ENCODE measurements at regions not wholly inside any gene's neighbourhood (a gene's known extent, or its start where the extent isn't known, plus 50 kb on each side); places are given as distances from the start of the nearest gene placed in this dataset.

- H3K9me3 Mint-ChIP-seq (ENCODE audit: unreplicated experiment) = no peaks in the 10 kb centered on the region
- no peak for DNase-seq (ENCODE audit: unreplicated experiment)
- no peaks in the 10 kb centered on the region for H3K27me3 Mint-ChIP-seq (ENCODE audit: insufficient read depth, unreplicated experiment)
- TF ChIP-seq CTCF (IDR thresholded peaks at IDR 0.05; ENCODE audit: unreplicated experiment) = no peak
- peaks cover 6% of the 10 kb centered on the region for H3K36me3 Mint-ChIP-seq (ENCODE audit: insufficient read depth, unreplicated experiment)
- peaks cover 25% of the 10 kb centered on the region for H3K4me1 Mint-ChIP-seq (ENCODE audit: insufficient read depth, unreplicated experiment)
- ChIA-PET CTCF (no interaction called here), POLR2A (interaction anchor here (0.7 kb wide), 1 partner anchor 657 kb away, joined by 3 read pairs; no protein-coding TSS in a partner anchor)
- intact Hi-C loops (cut with micrococcal nuclease) = no loop called here
- no TSS peak for BruUV-seq (replicated peaks)
- no peak overlapping the region for H3K4me3 Mint-ChIP-seq (ENCODE audit: unreplicated experiment)
- no peak overlapping the region for H3K27ac Mint-ChIP-seq (ENCODE audit: low read depth, unreplicated experiment)
These were observed 687.0 kb downstream of the NTRK3 start for GRCh38 chr15:87569581-87569980.

GRCh38 chr15:87567406-87568030, 689.0 kb downstream of the NTRK3 start:
- ChIA-PET CTCF (no interaction called here), POLR2A (no interaction called here)
- Mint-ChIP-seq H3K27me3 (ENCODE audit: insufficient read depth, unreplicated experiment) (no peaks in the 10 kb centered on the region), H3K4me1 (ENCODE audit: insufficient read depth, unreplicated experiment) (peaks cover 21% of the 10 kb centered on the region), H3K9me3 (ENCODE audit: unreplicated experiment) (no peaks in the 10 kb centered on the region), H3K27ac (ENCODE audit: low read depth, unreplicated experiment) (no peak overlapping the region), H3K4me3 (ENCODE audit: unreplicated experiment) (no peak overlapping the region), H3K36me3 (ENCODE audit: insufficient read depth, unreplicated experiment) (peaks cover 6% of the 10 kb centered on the region)
- no TSS peak for BruUV-seq (replicated peaks)
- DNase-seq (ENCODE audit: unreplicated experiment) = no peak
- intact Hi-C loops (cut with micrococcal nuclease) = no loop called here
- TF ChIP-seq CTCF (IDR thresholded peaks at IDR 0.05; ENCODE audit: unreplicated experiment) = no peak

DNA sequence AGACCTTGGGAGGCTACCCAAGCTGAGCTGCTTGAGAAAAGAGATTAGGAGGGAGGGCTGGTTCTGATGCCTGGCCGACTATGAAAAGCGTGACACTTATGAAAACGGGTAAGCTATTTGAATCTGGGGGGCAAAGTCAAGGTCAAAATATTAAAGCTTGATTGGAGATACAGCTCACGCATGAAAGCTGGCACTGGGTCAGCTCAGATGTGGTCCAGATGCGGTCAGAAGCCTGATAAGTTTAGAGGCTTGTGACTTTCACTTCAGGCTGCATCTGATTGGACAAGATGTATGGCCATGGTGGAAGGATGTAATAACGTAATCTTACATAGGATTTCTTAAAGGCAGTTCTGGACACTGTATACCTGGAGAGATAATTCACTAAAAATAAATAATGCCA, 690.3 kb downstream of the NTRK3 start:
- intact Hi-C loops (cut with micrococcal nuclease) = no loop called here
- peaks cover 3% of the 10 kb centered on the region for H3K36me3 Mint-ChIP-seq (ENCODE audit: insufficient read depth, unreplicated experiment)
- BruUV-seq (replicated peaks) = no TSS peak

GRCh38 chr15:87564681-87565080, 691.9 kb downstream of the NTRK3 start:
- CTCF ChIA-PET = no interaction called here

More for the DNA sequence above, 690.3 kb downstream of the NTRK3 start:
- ChIA-PET POLR2A (interaction anchor here (0.6 kb wide), 1 partner anchor 1245 kb away, joined by 4 read pairs; no protein-coding TSS in a partner anchor), CTCF (interaction anchor here (0.9 to 1.1 kb wide), 2 partner anchors 12 to 39 kb away, joined by 3 read pairs; no protein-coding TSS in a partner anchor)
- H3K27ac Mint-ChIP-seq (ENCODE audit: low read depth, unreplicated experiment) = no peak overlapping the region
- TF ChIP-seq CTCF (IDR thresholded peaks at IDR 0.05; ENCODE audit: unreplicated experiment) = no peak
- H3K4me3 Mint-ChIP-seq (ENCODE audit: unreplicated experiment) = no peak overlapping the region
- H3K4me1 Mint-ChIP-seq (ENCODE audit: insufficient read depth, unreplicated experiment) = peaks cover 8% of the 10 kb centered on the region
- no peaks in the 10 kb centered on the region for H3K27me3 Mint-ChIP-seq (ENCODE audit: insufficient read depth, unreplicated experiment)
- DNase-seq (ENCODE audit: unreplicated experiment) = no peak
- H3K9me3 Mint-ChIP-seq (ENCODE audit: unreplicated experiment) = no peaks in the 10 kb centered on the region

More at GRCh38 chr15:87564681-87565080, 691.9 kb downstream of the NTRK3 start:
- intact Hi-C loops (cut with micrococcal nuclease) = no loop called here
- no peak overlapping the region for H3K27ac Mint-ChIP-seq (ENCODE audit: low read depth, unreplicated experiment)
- no TSS peak for BruUV-seq (replicated peaks)
- peaks cover 3% of the 10 kb centered on the region for H3K4me1 Mint-ChIP-seq (ENCODE audit: insufficient read depth, unreplicated experiment)
- DNase-seq (ENCODE audit: unreplicated experiment) = no peak
- POLR2A ChIA-PET = interaction anchor here (0.5 to 0.6 kb wide), 2 partner anchors 69 to 253 kb away, joined by 3 read pairs; no protein-coding TSS in a partner anchor
- H3K9me3 Mint-ChIP-seq (ENCODE audit: unreplicated experiment) = no peaks in the 10 kb centered on the region
- no peak overlapping the region for H3K4me3 Mint-ChIP-seq (ENCODE audit: unreplicated experiment)
- H3K27me3 Mint-ChIP-seq (ENCODE audit: insufficient read depth, unreplicated experiment) = no peaks in the 10 kb centered on the region
- no peak for TF ChIP-seq CTCF (IDR thresholded peaks at IDR 0.05; ENCODE audit: unreplicated experiment)
- no peaks in the 10 kb centered on the region for H3K36me3 Mint-ChIP-seq (ENCODE audit: insufficient read depth, unreplicated experiment)

All from MCF 10A (cell line).